Vagina (tissue), 2 donors: ENCODE measurements at regions not wholly inside any gene's neighbourhood (a gene's known extent, or its start where the extent isn't known, plus 50 kb on each side); places are given as distances from the start of the nearest gene placed in this dataset.

ENCODE experiments used
- DNase-seq, 2 donors: peaks; one replicate each; pipeline ENCODE4 v3.0.0-alpha.2; 2017; ENCODE audit errors: extremely low spot score in 2 of 2
- H3K27ac ChIP-seq: fragments of 200-600 bp; sonication (generic); one replicate; pipeline ENCODE4 v1.5.1; 2019
- H3K27me3 ChIP-seq: fragments of 200-600 bp; sonication (generic); one replicate; pipeline ENCODE4 v1.5.1; 2019
- H3K36me3 ChIP-seq, 2 donors: fragments of 200-600 bp; sonication (generic); one replicate each; pipeline ENCODE4 v1.5.1; 2017 to 2019
- H3K4me1 ChIP-seq: fragments of 200-600 bp; sonication (generic); one replicate; pipeline ENCODE4 v1.5.1; 2019
- H3K4me3 ChIP-seq, 2 donors: fragments of 200-600 bp; sonication (generic); 1 replicate in 1 of 2; 2 replicates in 1 of 2; pipeline ENCODE4 v1.5.1; 2016 to 2019
- H3K9me3 ChIP-seq: fragments of 200-600 bp; sonication (generic); one replicate; pipeline ENCODE4 v1.5.1; 2019
- CTCF ChIP-seq, 3 experiments: fragments of 450-650 bp in 2 of 3; fragments of 200-600 bp in 1 of 3; sonication (generic) in 1 of 3; IDR thresholded peaks; one replicate each; pipeline ENCODE4 v1.5.1; 2017 to 2019; ENCODE audit warnings: antibody characterized with exemption in 3 of 3, mild to moderate bottlenecking in 2 of 3, moderate library complexity in 2 of 3
- POLR2A ChIP-seq, 2 donors: fragments of 450-650 bp; IDR thresholded peaks; one replicate each; pipeline ENCODE4 v1.6.1; 2017; ENCODE audit warnings: antibody characterized with exemption in 2 of 2, mild to moderate bottlenecking in 2 of 2, moderate library complexity in 2 of 2
- POLR2AphosphoS5 ChIP-seq, 2 donors: sonication (generic); formaldehyde crosslinking; IDR thresholded peaks; one replicate each; pipeline ENCODE4 v1.9.0; 2017; ENCODE audit warnings: antibody characterized with exemption in 2 of 2, mild to moderate bottlenecking in 2 of 2, low read depth in 1 of 2; ENCODE audit not compliant: insufficient read depth in 1 of 2
- intact Hi-C: fragments of 100-400 bp; cut with DNase I; formaldehyde crosslinking; loops from one replicate; pipeline ENCODE4 v1.15.1; 2023

GRCh38 chr6:1039746-1040145, 272.2 kb upstream of the FOXQ1 start:
- Histone ChIP-seq H3K36me3 (no peaks in the 10 kb centered on the region), H3K27ac (no peak overlapping the region)
- intact Hi-C loops = no loop called here

GRCh38 chr6:1039191-1039590, 272.7 kb upstream of the FOXQ1 start:
- DNase-seq = no peak
- no peak overlapping the region for H3K4me3 ChIP-seq
- H3K27ac ChIP-seq = no peak overlapping the region
- no peaks in the 10 kb centered on the region for H3K9me3 ChIP-seq
- H3K27me3 ChIP-seq = no peaks in the 10 kb centered on the region
- intact Hi-C loops = no loop called here
- peak in 1 of 2 donors; percentile 22 for TF ChIP-seq POLR2AphosphoS5 (IDR thresholded peaks at IDR 0.05; ENCODE audit: insufficient read depth in 1 of 2, low read depth in 1 of 2)
- TF ChIP-seq POLR2A (IDR thresholded peaks at IDR 0.05) = no peak
- TF ChIP-seq CTCF (IDR thresholded peaks at IDR 0.05) = no peak
- no peaks in the 10 kb centered on the region for H3K4me1 ChIP-seq
- H3K36me3 ChIP-seq = no peaks in the 10 kb centered on the region

More at GRCh38 chr6:1039746-1040145, 272.2 kb upstream of the FOXQ1 start:
- Histone ChIP-seq H3K27me3 (no peaks in the 10 kb centered on the region), H3K9me3 (no peaks in the 10 kb centered on the region), H3K4me3 (no peak overlapping the region), H3K4me1 (no peaks in the 10 kb centered on the region)
- DNase-seq = no peak
- TF ChIP-seq CTCF (IDR thresholded peaks at IDR 0.05) = no peak
- no peak for TF ChIP-seq POLR2A (IDR thresholded peaks at IDR 0.05)
- no peak for TF ChIP-seq POLR2AphosphoS5 (IDR thresholded peaks at IDR 0.05; ENCODE audit: insufficient read depth in 1 of 2, low read depth in 1 of 2)

GRCh38 chr6:1037430-1038202, 274.3 kb upstream of the FOXQ1 start:
- TF ChIP-seq CTCF (IDR thresholded peaks at IDR 0.05) (no peak), POLR2AphosphoS5 (IDR thresholded peaks at IDR 0.05; ENCODE audit: insufficient read depth in 1 of 2, low read depth in 1 of 2) (no peak)
- no peaks in the 10 kb centered on the region for H3K4me1 ChIP-seq
- no peak overlapping the region for H3K27ac ChIP-seq
- intact Hi-C loops = no loop called here
- H3K4me3 ChIP-seq = no peak overlapping the region
- H3K27me3 ChIP-seq = no peaks in the 10 kb centered on the region
- DNase-seq = no peak
- H3K9me3 ChIP-seq = no peaks in the 10 kb centered on the region
- H3K36me3 ChIP-seq = no peaks in the 10 kb centered on the region

GRCh38 chr6:1035401-1035800, 276.5 kb upstream of the FOXQ1 start:
- TF ChIP-seq POLR2A (IDR thresholded peaks at IDR 0.05) = no peak
- TF ChIP-seq CTCF (IDR thresholded peaks at IDR 0.05) = no peak
- no peak for TF ChIP-seq POLR2AphosphoS5 (IDR thresholded peaks at IDR 0.05; ENCODE audit: insufficient read depth in 1 of 2, low read depth in 1 of 2)
- no peaks in the 10 kb centered on the region for H3K9me3 ChIP-seq
- peak in 1 of 2 donors; percentile 56 for DNase-seq
- no peaks in the 10 kb centered on the region for H3K27me3 ChIP-seq
- intact Hi-C loops = no loop called here
- H3K4me3 ChIP-seq = no peak overlapping the region
- H3K4me1 ChIP-seq = no peaks in the 10 kb centered on the region
- no peak overlapping the region for H3K27ac ChIP-seq
- no peaks in the 10 kb centered on the region for H3K36me3 ChIP-seq

- H3K36me3 ChIP-seq = no peaks in the 10 kb centered on the region
- H3K27me3 ChIP-seq = no peaks in the 10 kb centered on the region
- intact Hi-C loops = no loop called here
- H3K9me3 ChIP-seq = no peaks in the 10 kb centered on the region
- TF ChIP-seq POLR2A (IDR thresholded peaks at IDR 0.05) (no peak), POLR2AphosphoS5 (IDR thresholded peaks at IDR 0.05; ENCODE audit: insufficient read depth in 1 of 2, low read depth in 1 of 2) (no peak), CTCF (IDR thresholded peaks at IDR 0.05) (no peak)
- no peak overlapping the region for H3K27ac ChIP-seq
- DNase-seq = no peak
- no peak overlapping the region for H3K4me3 ChIP-seq
- H3K4me1 ChIP-seq = peaks cover 10% of the 10 kb centered on the region
Observed at GRCh38 chr6:1031720-1032119, 280.2 kb upstream of the FOXQ1 start.
